ENCODE measurements at regions not wholly inside any gene's neighbourhood (a gene's known extent, or its start where the extent isn't known, plus 50 kb on each side); places are given as distances from the start of the nearest gene placed in this dataset.

- Histone ChIP-seq H3K27ac (ENCODE audit: control insufficient read depth, insufficient read depth) (no peak overlapping the region), H2AFZ (ENCODE audit: control insufficient read depth, low read depth, low read length) (no peak overlapping the region), H3K4me3 (no peak overlapping the region), H4K20me1 (ENCODE audit: control insufficient read depth, insufficient read depth) (no peaks in the 10 kb centered on the region), H3K4me1 (ENCODE audit: control insufficient read depth, insufficient read depth, low read length) (no peaks in the 10 kb centered on the region), H3K36me3 (ENCODE audit: control insufficient read depth in 2 of 2, insufficient read depth in 2 of 2, low read length in 1 of 2) (no peaks in the 10 kb centered on the region), H3K79me2 (ENCODE audit: control insufficient read depth, insufficient read depth, low read length) (no peaks in the 10 kb centered on the region), H3K27me3 (replicated peaks in 1 of 2; ENCODE audit: control insufficient read depth in 2 of 2, insufficient read depth in 2 of 2, low read length in 1 of 2) (no peaks in the 10 kb centered on the region), H3K4me2 (ENCODE audit: control insufficient read depth, insufficient read depth) (no peak overlapping the region), H3K9me3 (replicated peaks; ENCODE audit: control insufficient read depth, insufficient read depth, low read length) (no peaks in the 10 kb centered on the region; the same call in 2 of the 3 replicates), H3K9ac (ENCODE audit: control insufficient read depth, insufficient read depth, low read length) (no peak overlapping the region)
- TF ChIP-seq MYB (IDR thresholded peaks at IDR 0.05; ENCODE audit: borderline replicate concordance, low read depth, low read length) (no peak), IRF3 (IDR thresholded peaks at IDR 0.05) (no peak), PAX8 (IDR thresholded peaks at IDR 0.05) (no peak), CBX5 (IDR thresholded peaks at IDR 0.05; ENCODE audit: low read depth) (no peak), NR2C2 (IDR thresholded peaks at IDR 0.05; ENCODE audit: borderline replicate concordance, control insufficient read depth, insufficient read length, low read depth) (no peak), NFYB (IDR thresholded peaks at IDR 0.05; ENCODE audit: insufficient read depth, low read depth, low read length) (no peak), SPI1 (IDR thresholded peaks at IDR 0.05; ENCODE audit: borderline replicate concordance, insufficient read depth, low read depth, low read length) (no peak), SREBF2 (IDR thresholded peaks at IDR 0.05; ENCODE audit: low read length) (no peak), BHLHE40 (IDR thresholded peaks at IDR 0.05; ENCODE audit: borderline replicate concordance in 1 of 2, low read depth in 2 of 2, low read length in 1 of 2) (no peak), POLR2AphosphoS2 (IDR thresholded peaks at IDR 0.05; ENCODE audit: low read depth, low read length) (no peak)
- ChIA-PET SMC1A (ENCODE audit: uncharacterized antibody, unreplicated experiment) (no interaction called here), RAD21 (ENCODE audit: unreplicated experiment) (no interaction called here), POLR2A (no interaction called here), CTCF (no interaction called here)
- ATAC-seq (no peak), DNase-seq (ENCODE audit: low read depth, low spot score) (no peak), FAIRE-seq (no peak)
- 34% methylated on average over 6 of the region's 6 CpGs for WGBS (ENCODE audit: insufficient coverage, insufficient replicate concordance, low lambda C conversion rate, missing lambda C conversion rate)
- intact Hi-C loops (cut with micrococcal nuclease; ENCODE audit: unreplicated experiment) (no loop called here), in situ Hi-C loops (cut with MboI) (no loop called here)
- BruUV-seq (replicated peaks) = no TSS peak
These were observed 128.1 kb downstream of the TUBA3C start for GRCh38 chr13:19053561-19053960.

All from GM12878 (cell line).